Smooth muscle cell (in vitro differentiated cells): ENCODE measurements at regions not wholly inside any gene's neighbourhood (a gene's known extent, or its start where the extent isn't known, plus 50 kb on each side); places are given as distances from the start of the nearest gene placed in this dataset.

Experiments
- DNase-seq: peaks from one replicate; lab custom pipeline; 2025; ENCODE audit not compliant: unreplicated experiment; lab: John Stamatoyannopoulos, UW
- H2AFZ ChIP-seq: fragments of 200-600 bp; sonication (generic); 2 replicates; pipeline ENCODE4 v1.6.0; 2016; ENCODE audit warnings: antibody characterized with exemption, low read depth, mild to moderate bottlenecking
- H3F3A ChIP-seq: fragments of 200-600 bp; sonication (generic); 2 replicates; pipeline ENCODE4 v1.6.0; 2017; ENCODE audit warnings: antibody characterized with exemption, low read depth
- H3K27ac ChIP-seq: fragments of 200-600 bp; sonication (generic); 2 replicates; pipeline ENCODE4 v1.5.1; 2016; ENCODE audit warnings: low read depth, mild to moderate bottlenecking
- H3K27me3 ChIP-seq: fragments of 200-600 bp; sonication (generic); 2 replicates; pipeline ENCODE4 v1.6.1; 2016; ENCODE audit warnings: low read depth, mild to moderate bottlenecking
- H3K36me3 ChIP-seq: fragments of 200-600 bp; sonication (generic); 2 replicates; pipeline ENCODE4 v1.5.1; 2016; ENCODE audit warnings: low read depth
- H3K4me1 ChIP-seq: fragments of 200-600 bp; sonication (generic); 2 replicates; pipeline ENCODE4 v1.5.1; 2016; ENCODE audit warnings: low read depth
- H3K4me2 ChIP-seq: fragments of 200-600 bp; sonication (generic); 2 replicates; pipeline ENCODE4 v1.6.0; 2016; ENCODE audit warnings: mild to moderate bottlenecking
- H3K4me3 ChIP-seq: fragments of 200-600 bp; sonication (generic); 2 replicates; pipeline ENCODE4 v1.5.1; 2016; ENCODE audit warnings: mild to moderate bottlenecking
- H3K79me2 ChIP-seq: fragments of 200-600 bp; sonication (generic); 2 replicates; pipeline ENCODE4 v1.6.0; 2016; ENCODE audit warnings: low read depth, mild to moderate bottlenecking
- H3K9ac ChIP-seq: fragments of 200-600 bp; sonication (generic); 2 replicates; pipeline ENCODE4 v1.6.0; 2016; ENCODE audit warnings: low read depth
- H3K9me3 ChIP-seq: fragments of 200-600 bp; sonication (generic); replicated peaks from 2 replicates; pipeline ENCODE4 v1.5.1; 2016; ENCODE audit warnings: low read depth
- H4K20me1 ChIP-seq: fragments of 200-600 bp; sonication (generic); 2 replicates; pipeline ENCODE4 v1.6.0; 2016; ENCODE audit warnings: low read depth
- WGBS: methylation state at CpG from one replicate; pipeline ENCODE4 v1.1.7; 2016; ENCODE audit warnings: low lambda C conversion rate; 5-methylcytosine and 5-hydroxymethylcytosine counted together
- TF ChIP-seq, protein P1 (sequence below): fragments of 200-600 bp; sonication (generic); IDR thresholded peaks from 2 replicates; pipeline ENCODE4 v1.5.1; 2017; ENCODE audit warnings: borderline replicate concordance, mild to moderate bottlenecking, antibody characterized with exemption; ENCODE audit not compliant: insufficient read depth, poor library complexity, severe bottlenecking

DNA sequence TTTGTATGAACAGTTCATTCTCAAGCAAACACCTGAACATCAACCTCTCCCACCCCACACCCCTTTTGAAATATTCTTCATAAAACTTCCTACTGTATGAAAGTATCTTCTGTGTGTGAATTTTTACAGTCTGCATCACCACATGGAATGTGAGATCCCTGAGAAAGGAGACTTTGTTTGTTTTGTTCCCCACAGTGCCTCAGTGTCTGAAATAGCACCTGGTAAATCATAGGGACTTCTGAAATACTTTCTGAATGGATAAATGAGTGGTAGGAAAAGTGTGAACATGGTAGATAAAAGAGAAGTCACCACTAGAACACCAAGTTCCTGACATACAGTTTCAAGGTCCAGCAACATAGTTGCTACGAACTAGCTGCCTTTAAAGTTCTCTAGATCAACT, 1071.2 kb downstream of the EFNB2 start:
- no peak overlapping the region for H3K9ac ChIP-seq
- WGBS = 33% methylated on average over 1 of the region's 1 CpG
- H4K20me1 ChIP-seq = no peaks in the 10 kb centered on the region
- no peaks in the 10 kb centered on the region for H3K4me1 ChIP-seq
- no peak for DNase-seq
- H2AFZ ChIP-seq = no peak overlapping the region
- H3K27me3 ChIP-seq = no peaks in the 10 kb centered on the region
- H3K79me2 ChIP-seq = no peaks in the 10 kb centered on the region
- H3K9me3 ChIP-seq = no peaks in the 10 kb centered on the region
- no peaks in the 10 kb centered on the region for H3F3A ChIP-seq
- peak overlapping the region; percentile 71 for H3K27ac ChIP-seq
- no peak overlapping the region for H3K4me3 ChIP-seq
- H3K4me2 ChIP-seq = no peak overlapping the region
- H3K36me3 ChIP-seq = no peaks in the 10 kb centered on the region
- TF ChIP-seq, protein P1, sequence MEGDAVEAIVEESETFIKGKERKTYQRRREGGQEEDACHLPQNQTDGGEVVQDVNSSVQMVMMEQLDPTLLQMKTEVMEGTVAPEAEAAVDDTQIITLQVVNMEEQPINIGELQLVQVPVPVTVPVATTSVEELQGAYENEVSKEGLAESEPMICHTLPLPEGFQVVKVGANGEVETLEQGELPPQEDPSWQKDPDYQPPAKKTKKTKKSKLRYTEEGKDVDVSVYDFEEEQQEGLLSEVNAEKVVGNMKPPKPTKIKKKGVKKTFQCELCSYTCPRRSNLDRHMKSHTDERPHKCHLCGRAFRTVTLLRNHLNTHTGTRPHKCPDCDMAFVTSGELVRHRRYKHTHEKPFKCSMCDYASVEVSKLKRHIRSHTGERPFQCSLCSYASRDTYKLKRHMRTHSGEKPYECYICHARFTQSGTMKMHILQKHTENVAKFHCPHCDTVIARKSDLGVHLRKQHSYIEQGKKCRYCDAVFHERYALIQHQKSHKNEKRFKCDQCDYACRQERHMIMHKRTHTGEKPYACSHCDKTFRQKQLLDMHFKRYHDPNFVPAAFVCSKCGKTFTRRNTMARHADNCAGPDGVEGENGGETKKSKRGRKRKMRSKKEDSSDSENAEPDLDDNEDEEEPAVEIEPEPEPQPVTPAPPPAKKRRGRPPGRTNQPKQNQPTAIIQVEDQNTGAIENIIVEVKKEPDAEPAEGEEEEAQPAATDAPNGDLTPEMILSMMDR = no peak

DNA sequence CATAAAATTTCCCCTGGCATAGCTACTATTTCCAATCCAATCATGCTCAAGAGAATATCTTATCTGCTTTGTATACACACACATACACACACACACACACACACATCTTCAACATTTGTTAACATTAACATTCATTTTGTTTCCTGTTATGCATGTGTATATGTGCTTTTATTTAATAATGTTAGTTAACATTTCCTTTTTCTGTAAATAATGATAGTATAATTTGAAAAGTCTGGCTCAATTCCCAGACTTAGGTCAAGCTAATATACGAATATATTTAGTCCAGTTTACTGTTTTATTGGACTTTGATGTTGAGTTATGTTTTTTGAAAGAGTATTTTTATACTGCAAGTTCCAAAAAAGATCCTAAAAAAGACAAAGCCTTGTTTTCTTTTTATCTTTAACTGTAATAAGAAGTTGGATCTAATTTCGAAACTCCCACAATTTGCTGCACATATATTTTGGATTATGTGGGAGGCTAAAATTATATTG, 1072.4 kb downstream of the EFNB2 start:
- Histone ChIP-seq H3K4me3 (no peak overlapping the region), H3K27ac (peak overlapping the region; percentile 71), H3K4me2 (no peak overlapping the region), H4K20me1 (no peaks in the 10 kb centered on the region), H2AFZ (no peak overlapping the region), H3F3A (no peaks in the 10 kb centered on the region), H3K79me2 (no peaks in the 10 kb centered on the region), H3K36me3 (no peaks in the 10 kb centered on the region), H3K4me1 (no peaks in the 10 kb centered on the region), H3K27me3 (no peaks in the 10 kb centered on the region), H3K9me3 (no peaks in the 10 kb centered on the region), H3K9ac (no peak overlapping the region)
- WGBS = 93% methylated on average over 2 of the region's 2 CpGs
- no peak for DNase-seq
- TF ChIP-seq, protein P1 = no peak

DNA sequence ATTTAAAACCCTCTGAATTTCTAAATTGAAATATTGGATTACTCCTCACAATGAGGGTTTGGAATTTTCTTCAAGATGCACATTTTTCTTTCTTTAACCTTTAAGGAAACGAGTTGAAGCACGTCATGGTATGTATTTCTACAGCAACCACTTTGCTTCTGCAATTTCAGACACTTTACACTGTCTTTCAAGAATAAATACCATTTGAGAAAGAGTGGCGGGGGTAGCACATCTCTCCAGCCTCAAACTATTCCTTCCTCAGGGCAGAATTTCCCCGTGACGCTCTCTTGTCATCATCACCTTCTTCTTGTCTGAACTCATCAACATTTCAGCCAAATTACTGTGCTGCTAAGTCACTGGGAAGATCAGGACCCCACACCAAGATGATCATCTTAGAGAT, 1073.4 kb downstream of the EFNB2 start:
- Histone ChIP-seq H3K4me3 (no peak overlapping the region), H2AFZ (peak overlapping the region; percentile 38), H3K9me3 (no peaks in the 10 kb centered on the region), H4K20me1 (no peaks in the 10 kb centered on the region), H3K4me1 (no peaks in the 10 kb centered on the region), H3K4me2 (peak overlapping the region; percentile 11), H3K27me3 (no peaks in the 10 kb centered on the region), H3K36me3 (no peaks in the 10 kb centered on the region), H3K27ac (peak overlapping the region; percentile 71), H3F3A (no peaks in the 10 kb centered on the region), H3K79me2 (no peaks in the 10 kb centered on the region), H3K9ac (no peak overlapping the region)
- TF ChIP-seq, protein P1 = no peak
- DNase-seq = no peak
- 55% methylated on average over 5 of the region's 5 CpGs for WGBS

DNA sequence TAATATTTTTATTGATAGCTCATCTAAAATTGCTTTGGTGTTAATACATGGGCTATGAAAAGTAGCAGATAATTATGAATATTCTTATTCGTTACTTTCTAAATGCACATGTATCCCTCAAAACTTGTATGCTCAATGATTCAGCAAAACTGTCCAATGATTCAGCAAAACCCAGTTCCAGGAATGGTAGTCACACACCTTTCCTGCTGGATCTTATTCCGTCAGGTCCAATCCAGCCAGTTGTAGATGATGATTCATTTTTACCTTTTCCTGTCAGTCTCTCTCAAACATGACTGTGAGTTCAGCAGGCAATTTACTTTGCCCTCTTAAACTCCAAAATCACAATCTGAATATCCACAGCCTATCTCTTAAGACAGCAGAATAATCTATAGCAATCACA, 1082.6 kb downstream of the EFNB2 start:
- Histone ChIP-seq H3K4me2 (no peak overlapping the region), H3F3A (no peaks in the 10 kb centered on the region), H3K36me3 (no peaks in the 10 kb centered on the region), H3K27ac (no peak overlapping the region), H3K4me3 (no peak overlapping the region), H3K9me3 (no peaks in the 10 kb centered on the region), H3K79me2 (no peaks in the 10 kb centered on the region), H2AFZ (no peak overlapping the region), H3K27me3 (no peaks in the 10 kb centered on the region), H3K9ac (no peak overlapping the region), H4K20me1 (no peaks in the 10 kb centered on the region), H3K4me1 (no peaks in the 10 kb centered on the region)
- WGBS = 92% methylated on average over 2 of the region's 2 CpGs
- TF ChIP-seq, protein P1 = no peak
- no peak for DNase-seq
